Caco-2 (cell line): ENCODE measurements at regions not wholly inside any gene's neighbourhood (a gene's known extent, or its start where the extent isn't known, plus 50 kb on each side); places are given as distances from the start of the nearest gene placed in this dataset.

Source experiments
- BruUV-seq: library from RNA; stranded (reverse); fragments of 400-500 nt; replicated peaks from 2 replicates; lab custom pipeline; 2021; lab: Mats Ljungman, UMichigan
- CTCF ChIA-PET: fragments of 300-600 bp; sonication (Branson Sonifier 250); formaldehyde crosslinking; loops from one replicate; lab custom pipeline; 2022; ENCODE audit warnings: antibody characterized with exemption; lab: Charles Lee
- POLR2A ChIA-PET: fragments of 300-600 bp; sonication (Branson Sonifier 250); formaldehyde crosslinking; loops from one replicate; lab custom pipeline; 2022; ENCODE audit warnings: antibody characterized with exemption; lab: Charles Lee
- DNase-seq, 2 experiments: peaks; one replicate each; pipeline versions ENCODE4 v3.0.0 to v3.0.0-alpha.2; 2020 to 2022
- H3K27me3 ChIP-seq: replicated peaks from 2 replicates; pipeline ENCODE4 v1.6.0; 2011; ENCODE audit warnings: low read length; ENCODE audit not compliant: control insufficient read depth, insufficient read depth
- H3K36me3 ChIP-seq: 2 replicates; pipeline ENCODE4 v1.5.1; 2011; ENCODE audit warnings: low read length; ENCODE audit not compliant: control insufficient read depth, insufficient read depth
- H3K4me1 ChIP-seq: fragments of 250-450 bp; sonication (Bioruptor Pico); 2 replicates; pipeline ENCODE4 v1.5.1; 2020; ENCODE audit warnings: mild to moderate bottlenecking
- H3K4me3 ChIP-seq: 2 replicates; pipeline ENCODE4 v1.5.1; 2011; ENCODE audit warnings: low read depth, mild to moderate bottlenecking, control low read depth, low read length
- H3K9me3 ChIP-seq: fragments of 250-450 bp; sonication (Bioruptor Pico); 2 replicates; pipeline ENCODE4 v1.5.1; 2020; ENCODE audit warnings: mild to moderate bottlenecking, moderate library complexity
- H3K27ac Mint-ChIP-seq: one replicate; pipeline ENCODE4 v1.8.0; 2022; ENCODE audit warnings: mixed read lengths; ENCODE audit not compliant: unreplicated experiment
- H3K27me3 Mint-ChIP-seq: one replicate; pipeline ENCODE4 v1.8.0; 2022; ENCODE audit warnings: mixed read lengths; ENCODE audit not compliant: insufficient read depth, unreplicated experiment
- H3K36me3 Mint-ChIP-seq: one replicate; pipeline ENCODE4 v1.8.0; 2022; ENCODE audit warnings: mild to moderate bottlenecking, mixed read lengths; ENCODE audit not compliant: insufficient read depth, unreplicated experiment
- H3K4me1 Mint-ChIP-seq: one replicate; pipeline ENCODE4 v1.8.0; 2022; ENCODE audit warnings: low read depth, mixed read lengths; ENCODE audit not compliant: unreplicated experiment
- H3K4me3 Mint-ChIP-seq: one replicate; pipeline ENCODE4 v1.8.0; 2022; ENCODE audit warnings: mild to moderate bottlenecking, moderate library complexity, mixed read lengths; ENCODE audit not compliant: unreplicated experiment
- H3K9me3 Mint-ChIP-seq: one replicate; pipeline ENCODE4 v1.8.0; 2022; ENCODE audit warnings: mixed read lengths; ENCODE audit not compliant: unreplicated experiment
- intact Hi-C: fragments of 100-400 bp; cut with micrococcal nuclease; formaldehyde crosslinking; loops from one replicate; pipeline ENCODE4 v1.10.0; 2022; ENCODE audit not compliant: unreplicated experiment
- TF ChIP-seq, protein P1 (sequence below), 2 experiments: fragments of 200-600 bp in 1 of 2; IDR thresholded peaks; 1 replicate in 1 of 2; 2 replicates in 1 of 2; pipeline versions ENCODE4 v1.5.1 to v1.8.0; 2011 to 2022; ENCODE audit warnings: antibody characterized with exemption in 1 of 2, control low read depth in 1 of 2, inconsistent platforms in 1 of 2, low read depth in 1 of 2, low read length in 1 of 2, mild to moderate bottlenecking in 1 of 2, moderate library complexity in 1 of 2; ENCODE audit not compliant: insufficient read depth in 1 of 2, severe bottlenecking in 1 of 2, unreplicated experiment in 1 of 2

DNA sequence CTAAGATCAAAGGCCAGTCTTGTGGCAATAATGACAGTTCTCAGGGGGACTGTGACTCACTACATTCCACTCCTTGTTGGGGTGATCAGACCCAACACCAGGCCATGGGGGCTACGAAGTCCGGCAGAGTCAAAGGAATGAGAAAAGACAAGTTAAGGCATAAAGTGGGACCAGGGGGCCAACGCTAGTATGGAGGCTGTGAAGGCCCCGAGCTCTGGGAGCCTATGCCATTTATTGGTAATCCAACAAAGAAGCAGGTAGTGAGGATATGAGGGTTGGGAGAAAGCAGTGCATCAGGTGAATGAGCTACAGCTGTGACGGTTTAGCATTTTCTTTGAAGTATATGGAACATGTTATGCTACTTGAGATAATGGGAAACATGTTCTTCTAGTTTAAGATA lies 104.4 kb upstream of the C2CD4B start:
- Mint-ChIP-seq H3K27ac (no peak overlapping the region), H3K27me3 (no peaks in the 10 kb centered on the region), H3K36me3 (peaks cover 5% of the 10 kb centered on the region), H3K4me1 (no peaks in the 10 kb centered on the region), H3K4me3 (no peak overlapping the region), H3K9me3 (peaks cover 38% of the 10 kb centered on the region)
- BruUV-seq: no TSS peak
- peaks cover 22% of the 10 kb centered on the region for H3K9me3 ChIP-seq
- no peaks in the 10 kb centered on the region for H3K27me3 ChIP-seq
- DNase-seq: peak in 1 of 2 experiments; percentile 15
- H3K4me1 ChIP-seq: no peaks in the 10 kb centered on the region
- TF ChIP-seq, protein P1, sequence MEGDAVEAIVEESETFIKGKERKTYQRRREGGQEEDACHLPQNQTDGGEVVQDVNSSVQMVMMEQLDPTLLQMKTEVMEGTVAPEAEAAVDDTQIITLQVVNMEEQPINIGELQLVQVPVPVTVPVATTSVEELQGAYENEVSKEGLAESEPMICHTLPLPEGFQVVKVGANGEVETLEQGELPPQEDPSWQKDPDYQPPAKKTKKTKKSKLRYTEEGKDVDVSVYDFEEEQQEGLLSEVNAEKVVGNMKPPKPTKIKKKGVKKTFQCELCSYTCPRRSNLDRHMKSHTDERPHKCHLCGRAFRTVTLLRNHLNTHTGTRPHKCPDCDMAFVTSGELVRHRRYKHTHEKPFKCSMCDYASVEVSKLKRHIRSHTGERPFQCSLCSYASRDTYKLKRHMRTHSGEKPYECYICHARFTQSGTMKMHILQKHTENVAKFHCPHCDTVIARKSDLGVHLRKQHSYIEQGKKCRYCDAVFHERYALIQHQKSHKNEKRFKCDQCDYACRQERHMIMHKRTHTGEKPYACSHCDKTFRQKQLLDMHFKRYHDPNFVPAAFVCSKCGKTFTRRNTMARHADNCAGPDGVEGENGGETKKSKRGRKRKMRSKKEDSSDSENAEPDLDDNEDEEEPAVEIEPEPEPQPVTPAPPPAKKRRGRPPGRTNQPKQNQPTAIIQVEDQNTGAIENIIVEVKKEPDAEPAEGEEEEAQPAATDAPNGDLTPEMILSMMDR (IDR thresholded peaks at IDR 0.05; ENCODE audit: insufficient read depth in 1 of 2, low read depth in 1 of 2, low read length in 1 of 2, severe bottlenecking in 1 of 2, unreplicated experiment in 1 of 2): no peak
- ChIA-PET CTCF (no interaction called here), POLR2A (no interaction called here)
- no peaks in the 10 kb centered on the region for H3K36me3 ChIP-seq
- no peak overlapping the region for H3K4me3 ChIP-seq
- intact Hi-C loops: no loop called here

DNA sequence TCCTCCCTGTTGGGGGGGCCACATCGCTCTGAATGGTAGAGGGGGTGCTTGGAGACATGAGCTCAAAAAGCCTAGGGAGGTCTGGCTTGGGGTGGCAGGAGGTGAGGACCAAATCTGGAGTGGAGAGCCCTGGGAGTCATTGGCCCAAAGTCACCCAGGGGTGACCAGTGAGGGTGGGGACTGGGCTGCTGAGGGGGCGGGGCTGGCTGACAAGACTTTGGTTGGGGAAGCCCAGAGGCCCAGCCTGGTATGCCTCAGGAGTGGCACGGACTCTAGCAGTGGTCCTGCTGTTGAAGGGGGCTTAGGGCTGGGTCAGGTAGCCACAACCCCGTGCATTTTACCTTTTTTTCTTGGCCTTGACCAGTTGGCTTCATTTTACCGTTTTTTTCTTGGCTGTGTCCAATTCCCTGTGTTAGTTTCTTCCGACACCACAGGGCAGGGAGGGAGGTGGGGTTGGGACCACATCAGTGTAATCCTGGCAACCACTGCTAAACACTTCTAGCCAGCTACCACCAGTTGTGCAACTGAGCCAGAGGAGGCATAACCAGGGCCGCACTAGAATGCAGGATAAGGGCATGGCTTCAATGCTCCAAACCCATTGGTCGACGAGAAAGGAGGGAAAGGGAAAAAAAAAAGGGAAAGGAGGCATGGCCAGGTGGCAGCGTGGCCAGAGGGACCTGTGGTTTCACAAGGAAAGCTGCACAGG lies 105.3 kb upstream of the C2CD4B start:
- no peaks in the 10 kb centered on the region for H3K27me3 ChIP-seq
- POLR2A ChIA-PET: no interaction called here
- Mint-ChIP-seq H3K27ac (no peak overlapping the region), H3K4me1 (no peaks in the 10 kb centered on the region), H3K36me3 (peaks cover 5% of the 10 kb centered on the region), H3K27me3 (no peaks in the 10 kb centered on the region), H3K4me3 (no peak overlapping the region), H3K9me3 (peaks cover 38% of the 10 kb centered on the region)
- DNase-seq: no peak
- no peaks in the 10 kb centered on the region for H3K36me3 ChIP-seq
- TF ChIP-seq, protein P1 (IDR thresholded peaks at IDR 0.05; ENCODE audit: insufficient read depth in 1 of 2, low read depth in 1 of 2, low read length in 1 of 2, severe bottlenecking in 1 of 2, unreplicated experiment in 1 of 2): no peak
- H3K9me3 ChIP-seq: peaks cover 22% of the 10 kb centered on the region
- H3K4me3 ChIP-seq: no peak overlapping the region
- no peaks in the 10 kb centered on the region for H3K4me1 ChIP-seq
- CTCF ChIA-PET: no interaction called here
- no TSS peak for BruUV-seq
- intact Hi-C loops: no loop called here

DNA sequence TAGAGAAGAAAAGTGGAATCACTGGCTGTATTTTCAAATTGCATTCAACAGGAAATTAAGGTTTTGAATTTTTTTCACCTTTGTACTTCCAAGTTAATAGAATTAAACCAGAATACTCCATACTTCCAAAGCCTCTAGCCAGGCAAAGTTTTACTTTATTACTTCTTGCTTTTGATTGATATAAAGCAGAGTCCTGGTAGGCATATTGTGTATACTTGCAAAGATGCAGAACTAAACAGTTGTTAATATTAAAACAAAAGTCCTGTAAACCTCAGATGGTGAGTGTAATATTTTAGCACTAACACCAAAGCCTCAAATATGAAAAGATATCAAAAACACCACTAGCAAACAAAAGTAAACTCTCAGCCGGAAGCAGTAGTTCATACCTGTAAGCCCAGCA lies 107.2 kb upstream of the C2CD4B start:
- Histone ChIP-seq H3K36me3 (no peaks in the 10 kb centered on the region), H3K4me1 (no peaks in the 10 kb centered on the region), H3K9me3 (peaks cover 22% of the 10 kb centered on the region), H3K4me3 (no peak overlapping the region), H3K27me3 (no peaks in the 10 kb centered on the region)
- TF ChIP-seq, protein P1 (IDR thresholded peaks at IDR 0.05; ENCODE audit: insufficient read depth in 1 of 2, low read depth in 1 of 2, low read length in 1 of 2, severe bottlenecking in 1 of 2, unreplicated experiment in 1 of 2): no peak
- no peak for DNase-seq
- H3K27ac Mint-ChIP-seq: no peak overlapping the region
- intact Hi-C loops: no loop called here
- H3K36me3 Mint-ChIP-seq: peaks cover 5% of the 10 kb centered on the region
- no peak overlapping the region for H3K4me3 Mint-ChIP-seq
- H3K9me3 Mint-ChIP-seq: peaks cover 32% of the 10 kb centered on the region
- ChIA-PET CTCF (no interaction called here), POLR2A (no interaction called here)
- no peaks in the 10 kb centered on the region for H3K4me1 Mint-ChIP-seq
- no TSS peak for BruUV-seq
- H3K27me3 Mint-ChIP-seq: no peaks in the 10 kb centered on the region
